DMS114 treated with DMSO at 0.1 percent for 48 hours (cell line): ENCODE measurements at regions not wholly inside any gene's neighbourhood (a gene's known extent, or its start where the extent isn't known, plus 50 kb on each side); places are given as distances from the start of the nearest gene placed in this dataset.
"Not testable (repeated sequence)": the region's sequence is repeated elsewhere in the genome, so short reads cannot be mapped to it uniquely, and the experiment has no call there.

ENCODE experiments used
- DNase-seq: peaks from one replicate; lab custom pipeline; 2025; ENCODE audit not compliant: unreplicated experiment; lab: John Stamatoyannopoulos, UW

- no peak for DNase-seq
Measured at GRCh38 chr10:123309731-123310130, 155.5 kb downstream of the BUB3 start.

GRCh38 chr10:123316776-123317175 is 162.6 kb downstream of the BUB3 start:
- DNase-seq: no peak

- DNase-seq: no peak
Measured at GRCh38 chr10:123318516-123318915, 164.3 kb downstream of the BUB3 start.

GRCh38 chr10:123320091-123320490 is 165.9 kb downstream of the BUB3 start:
- no peak for DNase-seq

- DNase-seq: no peak
Measured at GRCh38 chr10:123323884-123324283, 169.7 kb downstream of the BUB3 start.

- DNase-seq: no peak
Measured at GRCh38 chr10:123325663-123326190, 171.5 kb downstream of the BUB3 start.

- DNase-seq: no peak
Measured at GRCh38 chr10:123326674-123327073, 172.5 kb downstream of the BUB3 start.

GRCh38 chr10:123327450-123327849 is 173.2 kb downstream of the BUB3 start:
- DNase-seq: no peak

GRCh38 chr10:123327896-123328295 is 173.7 kb downstream of the BUB3 start:
- DNase-seq: no peak

GRCh38 chr10:123331438-123331837 is 177.2 kb downstream of the BUB3 start:
- DNase-seq: no peak

- DNase-seq: no peak
Measured at GRCh38 chr10:123346581-123346980, 192.4 kb downstream of the BUB3 start.

- DNase-seq: no peak
Measured at GRCh38 chr10:123348691-123349572, 194.7 kb downstream of the BUB3 start.

- no peak for DNase-seq
Measured at GRCh38 chr10:123351715-123352114, 197.5 kb downstream of the BUB3 start.

- DNase-seq: no peak
Measured at GRCh38 chr10:123354521-123354920, 200.3 kb downstream of the BUB3 start.

GRCh38 chr10:123355748-123356481 is 201.7 kb downstream of the BUB3 start:
- DNase-seq: no peak

- DNase-seq: no peak
Measured at GRCh38 chr10:123356799-123357198, 202.6 kb downstream of the BUB3 start.

GRCh38 chr10:123357421-123357930 is 203.3 kb downstream of the BUB3 start:
- no peak for DNase-seq

- DNase-seq: no peak
Measured at GRCh38 chr10:123359539-123359938, 205.3 kb downstream of the BUB3 start.

- no peak for DNase-seq
Measured at GRCh38 chr10:123361832-123362231, 207.6 kb downstream of the BUB3 start.

GRCh38 chr10:123367195-123367594 is 213.0 kb downstream of the BUB3 start:
- no peak for DNase-seq

- DNase-seq: not testable (repeated sequence)
Measured at GRCh38 chr10:123371626-123372025, 217.4 kb downstream of the BUB3 start.

GRCh38 chr10:123373591-123373990 is 219.4 kb downstream of the BUB3 start:
- no peak for DNase-seq
